Stimulated activated CD4-positive, alpha-beta T cell treated with anti-CD3 and anti-CD28 coated beads, TNF-alpha, amount 100 ng/mL, for 4 hours (primary cell): ENCODE measurements at regions not wholly inside any gene's neighbourhood (a gene's known extent, or its start where the extent isn't known, plus 50 kb on each side); places are given as distances from the start of the nearest gene placed in this dataset.
A peak's percentile ranks its signal among the peaks of the same experiment; 100 is the strongest.
"Not testable (repeated sequence)": the region's sequence is repeated elsewhere in the genome, so short reads cannot be mapped to it uniquely, and the experiment has no call there.

Experiments
- DNase-seq, 3 experiments: peaks; one replicate each; pipeline ENCODE4 v3.0.0-alpha.2; 2020; ENCODE audit warnings: low read depth in 3 of 3

GRCh38 chr4:143819029-143819428, 86.3 kb downstream of the GYPE start:
- no peak for DNase-seq

- not testable (repeated sequence) for DNase-seq
These were observed 87.5 kb downstream of the GYPE start for GRCh38 chr4:143817866-143818265.

- DNase-seq = not testable (repeated sequence)
These were observed 90.0 kb downstream of the GYPE start for GRCh38 chr4:143815375-143815774.

- not testable (repeated sequence) for DNase-seq
These were observed 91.8 kb downstream of the GYPE start for GRCh38 chr4:143813431-143814154.

GRCh38 chr4:143791693-143792092, 91.2 kb upstream of the FREM3 start:
- DNase-seq = not testable (repeated sequence)

- DNase-seq = not testable (repeated sequence)
These were observed 90.0 kb upstream of the FREM3 start for GRCh38 chr4:143790425-143790824.

- DNase-seq = not testable (repeated sequence)
These were observed 89.1 kb upstream of the FREM3 start for GRCh38 chr4:143789618-143790017.

- no peak for DNase-seq
These were observed 84.1 kb upstream of the FREM3 start for GRCh38 chr4:143784567-143784966.

GRCh38 chr4:143782521-143782920, 82.0 kb upstream of the FREM3 start:
- no peak for DNase-seq

- peak; percentile 0 to 8 (median 4) for DNase-seq
These were observed 73.8 kb upstream of the FREM3 start for GRCh38 chr4:143773998-143774895.

- no peak for DNase-seq
These were observed 70.8 kb upstream of the FREM3 start for GRCh38 chr4:143771269-143771668.

- no peak for DNase-seq
These were observed 67.6 kb upstream of the FREM3 start for GRCh38 chr4:143768007-143768591.

- DNase-seq = no peak
These were observed 63.1 kb upstream of the FREM3 start for GRCh38 chr4:143763587-143763986.

GRCh38 chr4:143762511-143762910, 62.0 kb upstream of the FREM3 start:
- DNase-seq = no peak
